Smooth muscle cell (in vitro differentiated cells): ENCODE measurements at regions not wholly inside any gene's neighbourhood (a gene's known extent, or its start where the extent isn't known, plus 50 kb on each side); places are given as distances from the start of the nearest gene placed in this dataset.

Experiments used
- DNase-seq: peaks from one replicate; lab custom pipeline; 2025; ENCODE audit not compliant: unreplicated experiment; lab: John Stamatoyannopoulos, UW
- H2AFZ ChIP-seq: fragments of 200-600 bp; sonication (generic); 2 replicates; pipeline ENCODE4 v1.6.0; 2016; ENCODE audit warnings: antibody characterized with exemption, low read depth, mild to moderate bottlenecking
- H3F3A ChIP-seq: fragments of 200-600 bp; sonication (generic); 2 replicates; pipeline ENCODE4 v1.6.0; 2017; ENCODE audit warnings: antibody characterized with exemption, low read depth
- H3K27ac ChIP-seq: fragments of 200-600 bp; sonication (generic); 2 replicates; pipeline ENCODE4 v1.5.1; 2016; ENCODE audit warnings: low read depth, mild to moderate bottlenecking
- H3K27me3 ChIP-seq: fragments of 200-600 bp; sonication (generic); 2 replicates; pipeline ENCODE4 v1.6.1; 2016; ENCODE audit warnings: low read depth, mild to moderate bottlenecking
- H3K36me3 ChIP-seq: fragments of 200-600 bp; sonication (generic); 2 replicates; pipeline ENCODE4 v1.5.1; 2016; ENCODE audit warnings: low read depth
- H3K4me1 ChIP-seq: fragments of 200-600 bp; sonication (generic); 2 replicates; pipeline ENCODE4 v1.5.1; 2016; ENCODE audit warnings: low read depth
- H3K4me2 ChIP-seq: fragments of 200-600 bp; sonication (generic); 2 replicates; pipeline ENCODE4 v1.6.0; 2016; ENCODE audit warnings: mild to moderate bottlenecking
- H3K4me3 ChIP-seq: fragments of 200-600 bp; sonication (generic); 2 replicates; pipeline ENCODE4 v1.5.1; 2016; ENCODE audit warnings: mild to moderate bottlenecking
- H3K79me2 ChIP-seq: fragments of 200-600 bp; sonication (generic); 2 replicates; pipeline ENCODE4 v1.6.0; 2016; ENCODE audit warnings: low read depth, mild to moderate bottlenecking
- H3K9ac ChIP-seq: fragments of 200-600 bp; sonication (generic); 2 replicates; pipeline ENCODE4 v1.6.0; 2016; ENCODE audit warnings: low read depth
- H3K9me3 ChIP-seq: fragments of 200-600 bp; sonication (generic); replicated peaks from 2 replicates; pipeline ENCODE4 v1.5.1; 2016; ENCODE audit warnings: low read depth
- H4K20me1 ChIP-seq: fragments of 200-600 bp; sonication (generic); 2 replicates; pipeline ENCODE4 v1.6.0; 2016; ENCODE audit warnings: low read depth
- CTCF ChIP-seq: fragments of 200-600 bp; sonication (generic); IDR thresholded peaks from 2 replicates; pipeline ENCODE4 v1.5.1; 2017; ENCODE audit warnings: borderline replicate concordance, mild to moderate bottlenecking, antibody characterized with exemption; ENCODE audit not compliant: insufficient read depth, poor library complexity, severe bottlenecking
- WGBS: methylation state at CpG from one replicate; pipeline ENCODE4 v1.1.7; 2016; ENCODE audit warnings: low lambda C conversion rate; 5-methylcytosine and 5-hydroxymethylcytosine counted together

- no peaks in the 10 kb centered on the region for H4K20me1 ChIP-seq
- H3K9me3 ChIP-seq: no peaks in the 10 kb centered on the region
- no peak overlapping the region for H3K27ac ChIP-seq
- no peak overlapping the region for H2AFZ ChIP-seq
- no peak for DNase-seq
- no peak overlapping the region for H3K4me3 ChIP-seq
- H3K4me1 ChIP-seq: no peaks in the 10 kb centered on the region
- H3K79me2 ChIP-seq: no peaks in the 10 kb centered on the region
- H3K36me3 ChIP-seq: no peaks in the 10 kb centered on the region
- TF ChIP-seq CTCF: no peak
- H3K4me2 ChIP-seq: no peak overlapping the region
- WGBS: 82% methylated on average over 4 of the region's 4 CpGs
- no peak overlapping the region for H3K9ac ChIP-seq
- no peaks in the 10 kb centered on the region for H3F3A ChIP-seq
- no peaks in the 10 kb centered on the region for H3K27me3 ChIP-seq
Observed at GRCh38 chr6:14280006-14280510, 162.5 kb downstream of the CD83 start.

- Histone ChIP-seq H3K4me2 (no peak overlapping the region), H3K27ac (no peak overlapping the region), H3K4me3 (no peak overlapping the region), H3K79me2 (no peaks in the 10 kb centered on the region), H3K9ac (no peak overlapping the region), H3K36me3 (no peaks in the 10 kb centered on the region), H3F3A (no peaks in the 10 kb centered on the region), H2AFZ (no peak overlapping the region), H4K20me1 (no peaks in the 10 kb centered on the region), H3K9me3 (no peaks in the 10 kb centered on the region), H3K4me1 (no peaks in the 10 kb centered on the region), H3K27me3 (no peaks in the 10 kb centered on the region)
- no peak for TF ChIP-seq CTCF
- WGBS: 81% methylated on average over 17 of the region's 17 CpGs
- no peak for DNase-seq
Observed at GRCh38 chr6:14280766-14281293, 163.3 kb downstream of the CD83 start.

GRCh38 chr6:14281811-14282660 is 164.5 kb downstream of the CD83 start:
- Histone ChIP-seq H3K4me2 (no peak overlapping the region), H3F3A (no peaks in the 10 kb centered on the region), H3K4me3 (no peak overlapping the region), H3K36me3 (no peaks in the 10 kb centered on the region), H3K27ac (no peak overlapping the region), H4K20me1 (no peaks in the 10 kb centered on the region), H3K9ac (no peak overlapping the region), H3K9me3 (no peaks in the 10 kb centered on the region), H2AFZ (no peak overlapping the region), H3K4me1 (no peaks in the 10 kb centered on the region), H3K79me2 (no peaks in the 10 kb centered on the region), H3K27me3 (no peaks in the 10 kb centered on the region)
- WGBS: 84% methylated on average over 25 of the region's 25 CpGs
- no peak for DNase-seq
- no peak for TF ChIP-seq CTCF
